NOMO-1 (cell line): ENCODE measurements at regions not wholly inside any gene's neighbourhood (a gene's known extent, or its start where the extent isn't known, plus 50 kb on each side); places are given as distances from the start of the nearest gene placed in this dataset.

ENCODE experiments used
- DNase-seq, 2 experiments: peaks; one replicate each; lab custom pipeline; 2025; ENCODE audit not compliant: unreplicated experiment in 2 of 2; lab: John Stamatoyannopoulos, UW

DNA sequence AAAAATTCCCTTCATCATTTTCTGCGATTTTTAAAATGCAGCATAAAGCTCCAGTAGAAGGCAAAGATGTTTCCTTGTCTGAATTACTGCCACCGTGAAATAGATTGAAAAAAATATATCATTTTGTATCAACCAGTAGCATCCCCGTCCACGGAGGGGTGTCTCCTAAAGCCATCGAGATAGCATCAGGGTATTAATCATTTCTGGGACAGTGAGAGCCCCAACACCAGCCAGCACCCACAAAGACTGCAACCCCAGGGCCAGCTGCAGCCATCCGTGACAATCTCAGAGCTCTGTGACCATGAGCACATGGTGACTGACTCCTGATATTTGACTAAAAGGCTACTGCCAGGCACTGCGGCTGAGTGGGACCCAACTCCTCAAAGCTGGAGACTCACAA lies 64.1 kb upstream of the SIX3 start:
- no peak for DNase-seq

DNA sequence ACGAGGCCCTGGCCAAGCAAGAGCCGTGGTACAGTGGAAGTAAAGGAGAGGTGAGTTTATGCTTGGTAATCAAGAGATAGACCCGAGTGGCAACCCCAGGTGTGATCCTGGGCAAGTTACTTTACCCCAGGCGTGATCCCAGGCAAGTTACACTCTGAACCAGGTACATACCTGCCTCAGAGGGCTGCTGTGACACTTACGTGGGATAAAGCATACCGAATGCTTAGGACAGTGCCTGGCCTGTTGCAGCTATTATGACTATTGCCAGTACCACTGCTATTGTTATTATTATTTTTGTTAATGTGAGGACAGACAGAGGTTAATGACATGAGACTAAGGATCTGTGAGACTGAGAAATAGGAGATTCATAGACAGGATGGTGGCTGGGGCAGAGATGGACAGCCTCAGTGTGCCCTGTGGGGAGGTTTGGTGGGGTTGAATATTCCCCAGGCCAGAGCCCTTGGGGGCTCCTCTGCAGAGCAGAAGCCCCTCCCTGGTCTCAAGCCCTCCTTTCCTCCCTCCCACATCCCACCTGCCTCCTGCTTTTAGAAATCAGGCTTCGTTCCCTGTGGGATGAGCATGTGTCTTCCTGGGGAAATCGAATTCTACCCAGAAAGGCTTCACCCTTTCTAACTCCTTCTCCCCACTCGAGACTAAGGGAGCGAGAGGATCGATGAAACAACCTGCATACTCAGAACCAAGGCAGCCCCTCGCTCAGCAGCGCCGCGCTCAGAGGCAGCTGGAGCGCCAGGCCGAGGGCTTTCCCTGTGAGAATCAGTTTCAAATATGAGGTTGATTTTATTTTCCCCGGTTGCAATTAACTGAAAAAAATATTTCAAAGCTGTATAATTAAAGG lies 62.0 kb upstream of the SIX3 start:
- DNase-seq = no peak

- DNase-seq = no peak
Observed at GRCh38 chr2:44880125-44880483, 61.4 kb upstream of the SIX3 start.

DNA sequence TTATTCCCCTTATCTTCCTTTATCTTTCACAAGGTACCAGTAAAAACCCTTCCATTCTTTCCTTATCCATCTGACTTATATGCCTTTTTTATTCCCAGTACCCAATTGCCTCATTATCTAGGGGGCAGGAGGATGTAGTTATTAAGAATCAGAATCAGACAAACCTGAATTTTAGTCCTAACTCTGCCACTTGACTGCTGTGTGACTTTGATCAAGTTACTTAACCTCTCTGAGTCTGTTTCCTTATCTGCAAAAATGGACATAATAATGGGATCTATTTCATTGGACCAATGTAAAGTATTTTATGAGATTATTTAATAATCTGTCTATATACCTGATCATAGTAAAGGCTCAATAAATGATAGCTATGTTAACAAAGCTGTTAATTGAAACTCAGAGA lies 59.6 kb upstream of the SIX3 start:
- DNase-seq = no peak

- DNase-seq = no peak
Observed at GRCh38 chr2:44883356-44883755, 58.1 kb upstream of the SIX3 start.

DNA sequence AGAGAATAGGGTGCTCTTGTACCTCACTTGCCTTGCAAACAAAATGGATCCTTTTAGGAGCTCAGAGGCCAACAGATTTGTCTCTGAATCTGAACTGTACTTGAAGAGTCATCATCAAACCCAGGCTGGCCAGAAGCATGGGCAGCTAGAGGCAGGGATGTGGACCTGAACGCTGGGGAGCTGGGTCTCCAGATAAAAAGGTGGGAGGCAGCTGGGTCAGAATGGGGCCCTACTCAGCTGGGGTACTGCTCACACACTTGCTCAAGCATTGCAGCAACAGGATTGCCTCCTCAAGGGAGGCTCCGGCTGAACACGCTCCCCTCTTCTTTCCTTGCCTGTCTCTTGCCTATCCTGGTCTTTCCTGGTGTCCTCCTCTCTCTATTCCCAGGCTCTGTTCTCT lies 57.3 kb upstream of the SIX3 start:
- no peak for DNase-seq

DNA sequence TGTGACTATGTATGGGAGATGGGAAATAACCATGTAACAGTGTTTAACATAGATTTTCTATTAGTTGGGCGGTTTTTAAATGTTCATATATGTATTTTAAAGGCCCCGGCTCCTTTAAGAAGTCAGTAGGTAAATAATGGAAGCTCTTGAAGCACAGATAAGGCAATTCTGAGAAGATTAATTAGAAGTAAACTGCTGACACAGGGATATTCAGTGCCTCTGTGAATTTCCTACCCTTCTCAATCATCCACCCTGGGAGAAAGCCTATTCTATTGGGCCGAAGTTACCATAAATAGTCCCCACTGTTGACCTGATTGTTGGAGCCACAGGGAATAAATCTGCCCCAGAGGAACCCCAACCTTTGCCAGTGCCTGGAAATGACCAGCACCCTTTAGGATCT lies 56.8 kb upstream of the SIX3 start:
- no peak for DNase-seq

- DNase-seq = no peak
Observed at GRCh38 chr2:44886414-44886813, 55.1 kb upstream of the SIX3 start.

DNA sequence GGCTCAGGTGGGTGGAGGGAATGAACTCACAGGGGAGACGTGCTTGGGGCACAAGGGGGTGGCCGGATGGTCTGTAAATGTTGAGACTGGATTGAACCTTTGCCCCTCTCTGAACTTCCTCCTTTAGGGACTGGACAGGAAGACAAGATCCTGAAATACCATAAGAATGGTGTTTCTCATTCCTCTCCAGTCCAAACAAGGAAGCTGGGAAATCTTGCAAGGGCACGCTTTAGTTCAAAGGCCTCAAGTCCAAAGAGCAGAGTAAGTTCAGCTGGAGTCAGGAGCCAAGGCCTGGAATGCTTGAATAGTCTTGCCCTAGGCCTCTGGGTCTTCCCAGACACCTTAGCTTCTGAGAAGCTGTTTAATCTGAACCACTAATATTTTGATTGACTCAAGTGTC lies 52.4 kb upstream of the SIX3 start:
- no peak for DNase-seq
